ENCODE measurements at regions not wholly inside any gene's neighbourhood (a gene's known extent, or its start where the extent isn't known, plus 50 kb on each side); places are given as distances from the start of the nearest gene placed in this dataset.

GRCh38 chr10:124266468-124267230, 152.1 kb downstream of the OAT start:
- TF ChIP-seq CTCF (IDR thresholded peaks at IDR 0.05 in 4 of 5, conservative IDR thresholded peaks at IDR 0.05 in 1 of 5) (no peak), POLR2A (IDR thresholded peaks at IDR 0.05) (no peak)

All from gastrocnemius medialis (tissue), 4 donors.